ENCODE measurements at regions not wholly inside any gene's neighbourhood (a gene's known extent, or its start where the extent isn't known, plus 50 kb on each side); places are given as distances from the start of the nearest gene placed in this dataset.

GRCh38 chr18:72692086-72692485 is 147.9 kb upstream of the CBLN2 start:
- DNase-seq = no peak

- DNase-seq = no peak
Observed at GRCh38 chr18:72687736-72688135, 143.6 kb upstream of the CBLN2 start.

GRCh38 chr18:72675394-72675793 is 131.3 kb upstream of the CBLN2 start:
- no peak for DNase-seq

GRCh38 chr18:72674710-72675109 is 130.6 kb upstream of the CBLN2 start:
- DNase-seq = no peak

GRCh38 chr18:72673242-72673641 is 129.1 kb upstream of the CBLN2 start:
- no peak for DNase-seq

- DNase-seq = no peak
Observed at GRCh38 chr18:72672364-72673184, 128.4 kb upstream of the CBLN2 start.

- no peak for DNase-seq
Observed at GRCh38 chr18:72667932-72668331, 123.8 kb upstream of the CBLN2 start.

GRCh38 chr18:72652990-72653593 is 109.0 kb upstream of the CBLN2 start:
- DNase-seq = peak in 1 of 4 experiments; percentile 1

GRCh38 chr18:72651033-72651432 is 106.9 kb upstream of the CBLN2 start:
- no peak for DNase-seq

- DNase-seq = no peak
Observed at GRCh38 chr18:72648481-72648960, 104.4 kb upstream of the CBLN2 start.

GRCh38 chr18:72648079-72648478 is 103.9 kb upstream of the CBLN2 start:
- DNase-seq = no peak

GRCh38 chr18:72640557-72640956 is 96.4 kb upstream of the CBLN2 start:
- no peak for DNase-seq

GRCh38 chr18:72638376-72638775 is 94.2 kb upstream of the CBLN2 start:
- DNase-seq = no peak

GRCh38 chr18:72637721-72638120 is 93.6 kb upstream of the CBLN2 start:
- DNase-seq = no peak

- DNase-seq = no peak
Observed at GRCh38 chr18:72637299-72637698, 93.2 kb upstream of the CBLN2 start.

GRCh38 chr18:72636611-72637010 is 92.5 kb upstream of the CBLN2 start:
- no peak for DNase-seq

GRCh38 chr18:72634500-72634899 is 90.4 kb upstream of the CBLN2 start:
- no peak for DNase-seq

GRCh38 chr18:72630991-72631390 is 86.8 kb upstream of the CBLN2 start:
- DNase-seq = no peak

GRCh38 chr18:72623444-72623843 is 79.3 kb upstream of the CBLN2 start:
- no peak for DNase-seq

GRCh38 chr18:72613534-72613930 is 69.4 kb upstream of the CBLN2 start:
- no peak for DNase-seq

- no peak for DNase-seq
Observed at GRCh38 chr18:72612894-72613533, 68.9 kb upstream of the CBLN2 start.

- DNase-seq = no peak
Observed at GRCh38 chr18:72605376-72605775, 61.2 kb upstream of the CBLN2 start.

GRCh38 chr18:72601944-72602343 is 57.8 kb upstream of the CBLN2 start:
- no peak for DNase-seq

GRCh38 chr18:72601481-72601880 is 57.3 kb upstream of the CBLN2 start:
- no peak for DNase-seq

Data from activated naive CD4-positive, alpha-beta T cell (primary cell).